Endothelial cell of umbilical vein (primary cell): ENCODE measurements at regions not wholly inside any gene's neighbourhood (a gene's known extent, or its start where the extent isn't known, plus 50 kb on each side); places are given as distances from the start of the nearest gene placed in this dataset.

Experiments
- BruUV-seq: library from RNA; stranded (reverse); fragments of 400-500 nt; replicated peaks from 2 replicates; lab custom pipeline; 2021; lab: Mats Ljungman, UMichigan
- CTCF ChIA-PET: fragments of 300-600, 350-600 bp; sonication (Branson Sonifier 250); formaldehyde crosslinking; loops from one replicate; lab custom pipeline; 2021; ENCODE audit warnings: antibody characterized with exemption, inconsistent platforms; lab: Charles Lee
- POLR2A ChIA-PET: fragments of 300-600, 350-600 bp; sonication (Branson Sonifier 250); formaldehyde crosslinking; loops from one replicate; lab custom pipeline; 2021; ENCODE audit warnings: antibody characterized with exemption, inconsistent platforms; lab: Charles Lee
- DNase-seq: peaks from one replicate; pipeline ENCODE4 v3.0.0-alpha.2; 2011; ENCODE audit warnings: low read depth, low spot score
- FAIRE-seq: peaks from 2 replicates; lab custom pipeline; 2011; peaks lifted over from hg19 to GRCh38; lab: Jason Lieb, UNC
- H2AFZ ChIP-seq: 2 replicates; pipeline ENCODE4 v1.6.0; 2012; ENCODE audit warnings: low read depth, low read length, control low read depth, inconsistent platforms
- H3K27ac ChIP-seq: 2 replicates; pipeline ENCODE4 v1.5.1; 2011; ENCODE audit warnings: low read depth, mild to moderate bottlenecking, control low read depth, low read length, moderate library complexity; ENCODE audit not compliant: insufficient read depth
- H3K27me3 ChIP-seq, 2 experiments: 2 replicates each; pipeline versions ENCODE4 v1.6.0 to v1.6.1; 2011; ENCODE audit warnings: low read length in 2 of 2, mixed read lengths in 1 of 2; ENCODE audit not compliant: control insufficient read depth in 2 of 2, insufficient read depth in 2 of 2
- H3K36me3 ChIP-seq, 2 experiments: 2 replicates in 1 of 2; 3 replicates in 1 of 2; pipeline ENCODE4 v1.5.1; 2011; ENCODE audit warnings: low read length in 2 of 2, mild to moderate bottlenecking in 1 of 2, moderate library complexity in 1 of 2; ENCODE audit not compliant: control insufficient read depth in 2 of 2, insufficient read depth in 2 of 2; ENCODE audit errors: extremely low read depth in 1 of 2
- H3K4me1 ChIP-seq: 3 replicates; pipeline ENCODE4 v1.5.1; 2011; ENCODE audit warnings: mild to moderate bottlenecking, low read length; ENCODE audit not compliant: control insufficient read depth, insufficient read depth; ENCODE audit errors: extremely low read depth
- H3K4me2 ChIP-seq: 2 replicates; pipeline ENCODE4 v1.6.1; 2011; ENCODE audit warnings: low read length, control low read depth, mixed read lengths; ENCODE audit not compliant: insufficient read depth
- H3K4me3 ChIP-seq, 3 experiments: fragments of 200-600 bp in 1 of 3; sonication (generic), shearing (Covaris generic) in 1 of 3; replicated peaks in 1 of 3; 2 replicates each; pipeline ENCODE4 v1.5.1; 2011 to 2016; ENCODE audit warnings: control low read depth in 3 of 3, low read length in 3 of 3, mild to moderate bottlenecking in 2 of 3, inconsistent platforms in 1 of 3, low read depth in 1 of 3, moderate library complexity in 1 of 3; ENCODE audit not compliant: insufficient read depth in 1 of 3
- H3K79me2 ChIP-seq: 2 replicates; pipeline ENCODE4 v1.6.0; 2012; ENCODE audit warnings: low read length, inconsistent platforms; ENCODE audit not compliant: control insufficient read depth, insufficient read depth
- H3K9ac ChIP-seq: replicated peaks from 2 replicates; pipeline ENCODE3; 2011; ENCODE audit warnings: low read length, control low read depth; ENCODE audit not compliant: insufficient read depth; ENCODE audit errors: extremely low read depth
- H3K9me1 ChIP-seq: replicated peaks from 3 replicates; pipeline ENCODE4 v1.6.0; 2011; ENCODE audit warnings: mild to moderate bottlenecking, low read length; ENCODE audit not compliant: control insufficient read depth, insufficient read depth; ENCODE audit errors: extremely low read depth
- H3K9me3 ChIP-seq: replicated peaks from 2 replicates; pipeline ENCODE4 v1.5.1; 2012; ENCODE audit warnings: low read length, inconsistent platforms; ENCODE audit not compliant: control insufficient read depth, insufficient read depth
- H4K20me1 ChIP-seq: replicated peaks from 2 replicates; pipeline ENCODE3; 2011; ENCODE audit warnings: mild to moderate bottlenecking, low read length; ENCODE audit not compliant: control insufficient read depth, insufficient read depth; ENCODE audit errors: extremely low read depth
- CTCF ChIP-seq, 2 donors: IDR thresholded peaks; 1 replicate in 1 of 2; 2 replicates in 1 of 2; pipeline ENCODE4 v1.5.1; 2011; ENCODE audit warnings: low read length in 2 of 2, mild to moderate bottlenecking in 2 of 2, moderate library complexity in 2 of 2, control low read depth in 1 of 2, inconsistent platforms in 1 of 2, low read depth in 1 of 2; ENCODE audit not compliant: insufficient read depth in 1 of 2; ENCODE audit errors: extremely low read depth in 1 of 2
- EZH2 ChIP-seq: IDR thresholded peaks from 2 replicates; pipeline ENCODE4 v1.6.1; 2012; ENCODE audit warnings: borderline replicate concordance, low read depth, mild to moderate bottlenecking, moderate library complexity, low read length, inconsistent platforms; ENCODE audit not compliant: severe bottlenecking
- FOS ChIP-seq: IDR thresholded peaks from 2 replicates; pipeline ENCODE4 v1.6.1; 2011; ENCODE audit warnings: mild to moderate bottlenecking, low read length, moderate library complexity, borderline replicate concordance; ENCODE audit not compliant: insufficient read depth
- GATA2 ChIP-seq: IDR thresholded peaks from 2 replicates; pipeline ENCODE4 v1.7.0; 2011; ENCODE audit warnings: low read depth, mild to moderate bottlenecking, moderate library complexity, mixed read lengths, low read length; ENCODE audit not compliant: insufficient read length, insufficient read depth
- JUN ChIP-seq: IDR thresholded peaks from 2 replicates; pipeline ENCODE4 v1.6.1; 2011; ENCODE audit warnings: borderline replicate concordance, low read depth; ENCODE audit not compliant: insufficient read length, insufficient read depth
- MAX ChIP-seq: IDR thresholded peaks from 2 replicates; pipeline ENCODE4 v1.6.1; 2011; ENCODE audit not compliant: insufficient read depth, insufficient read length
- MYC ChIP-seq: IDR thresholded peaks from one replicate; pipeline ENCODE4 v1.6.1; 2011; ENCODE audit warnings: mild to moderate bottlenecking, low read depth, low read length
- POLR2A ChIP-seq: IDR thresholded peaks from 2 replicates; pipeline ENCODE4 v1.6.1; 2012; ENCODE audit warnings: low read depth, mild to moderate bottlenecking, control low read depth, low read length
- POLR2AphosphoS5 ChIP-seq: IDR thresholded peaks from 2 replicates; pipeline ENCODE4 v1.6.1; 2012; ENCODE audit warnings: low read depth, mild to moderate bottlenecking, control low read depth, low read length, moderate library complexity; ENCODE audit not compliant: insufficient read depth
- dilution Hi-C: fragments of 300-500 bp; cut with MboI; formaldehyde crosslinking; loops from one replicate; pipeline ENCODE4 v1.15.0; 2019; ENCODE audit warnings: low sequenced_read_pairs; ENCODE audit not compliant: extremely low pct_ligation_motif_present
- intact Hi-C: fragments of 100-400 bp; cut with micrococcal nuclease; formaldehyde crosslinking; loops from one replicate; pipeline ENCODE4 v1.10.0; 2022

- no peaks in the 10 kb centered on the region for H3K9me1 ChIP-seq
- no peaks in the 10 kb centered on the region for H3K9me3 ChIP-seq
- no peaks in the 10 kb centered on the region for H3K79me2 ChIP-seq
- ChIA-PET CTCF (interaction anchor here (1.3 to 1.6 kb wide), 3 partner anchors 13 to 40 kb away, joined by 5 read pairs; no protein-coding TSS in a partner anchor), POLR2A (no interaction called here)
- H3K9ac ChIP-seq: no peak overlapping the region
- H3K27me3 ChIP-seq: no peaks in the 10 kb centered on the region
- H3K4me3 ChIP-seq: no peak overlapping the region
- H3K27ac ChIP-seq: no peak overlapping the region
- peak; percentile 89 for DNase-seq
- no peaks in the 10 kb centered on the region for H4K20me1 ChIP-seq
- intact Hi-C loops: no loop called here
- H3K4me2 ChIP-seq: no peak overlapping the region
- no peaks in the 10 kb centered on the region for H3K4me1 ChIP-seq
- no TSS peak for BruUV-seq
- TF ChIP-seq EZH2: no peak
- no peak for TF ChIP-seq MAX
- no peak for TF ChIP-seq POLR2A
- TF ChIP-seq GATA2: no peak
- TF ChIP-seq MYC: no peak
- TF ChIP-seq JUN: no peak
- TF ChIP-seq FOS: no peak
- TF ChIP-seq CTCF (IDR thresholded peaks at IDR 0.05; ENCODE audit: extremely low read depth in 1 of 2, insufficient read depth in 1 of 2, low read depth in 1 of 2, low read length in 2 of 2): no peak
- no peak for TF ChIP-seq POLR2AphosphoS5
- peak; percentile 43 for FAIRE-seq
- dilution Hi-C loops: no loop called here
- no peak overlapping the region for H2AFZ ChIP-seq
- H3K36me3 ChIP-seq: no peaks in the 10 kb centered on the region
Observed at GRCh38 chr13:37175996-37176395, 70.5 kb upstream of the CSNK1A1L start.
